Suprapubic skin (tissue), 4 donors: ENCODE measurements at regions not wholly inside any gene's neighbourhood (a gene's known extent, or its start where the extent isn't known, plus 50 kb on each side); places are given as distances from the start of the nearest gene placed in this dataset.
"Not testable (repeated sequence)": the region's sequence is repeated elsewhere in the genome, so short reads cannot be mapped to it uniquely, and the experiment has no call there.

Experiments used
- DNase-seq, 2 donors: peaks; one replicate each; pipeline ENCODE4 v3.0.0-alpha.2; 2019; ENCODE audit warnings: low spot score in 2 of 2
- H3K27ac ChIP-seq: fragments of 200-600 bp; sonication (generic); one replicate; pipeline ENCODE4 v1.5.1; 2019
- H3K27me3 ChIP-seq: fragments of 200-600 bp; sonication (generic); one replicate; pipeline ENCODE4 v1.5.1; 2019
- H3K36me3 ChIP-seq: fragments of 200-600 bp; sonication (generic); one replicate; pipeline ENCODE4 v1.5.1; 2019
- H3K4me1 ChIP-seq: fragments of 200-600 bp; sonication (generic); one replicate; pipeline ENCODE4 v1.5.1; 2019
- H3K4me3 ChIP-seq: fragments of 200-600 bp; sonication (generic); one replicate; pipeline ENCODE4 v1.5.1; 2019; ENCODE audit warnings: mild to moderate bottlenecking
- H3K9me3 ChIP-seq: fragments of 200-600 bp; sonication (generic); one replicate; pipeline ENCODE4 v1.5.1; 2019
- EP300 ChIP-seq: sonication (generic); formaldehyde crosslinking; IDR thresholded peaks from one replicate; pipeline ENCODE4 v1.6.1; 2017; ENCODE audit warnings: antibody characterized with exemption
- POLR2A ChIP-seq, 2 donors: fragments of 450-650 bp; IDR thresholded peaks; one replicate each; pipeline ENCODE4 v1.6.1; 2017; ENCODE audit warnings: antibody characterized with exemption in 2 of 2, mild to moderate bottlenecking in 2 of 2, moderate library complexity in 2 of 2
- POLR2AphosphoS5 ChIP-seq, 3 donors: sonication (generic); formaldehyde crosslinking; IDR thresholded peaks; one replicate each; pipeline ENCODE4 v1.6.1; 2017; ENCODE audit warnings: antibody characterized with exemption in 3 of 3
- WGBS: methylation state at CpG from one replicate; pipeline ENCODE4 v1.1.5; 2018; 5-methylcytosine and 5-hydroxymethylcytosine counted together
- TF ChIP-seq, protein P1 (sequence below), 2 donors: fragments of 200-600 bp in 1 of 2; fragments of 450-650 bp in 1 of 2; sonication (generic) in 1 of 2; IDR thresholded peaks; one replicate each; pipeline ENCODE4 v1.5.1; 2016 to 2019; ENCODE audit warnings: antibody characterized with exemption in 2 of 2, mild to moderate bottlenecking in 1 of 2, moderate library complexity in 1 of 2

DNA sequence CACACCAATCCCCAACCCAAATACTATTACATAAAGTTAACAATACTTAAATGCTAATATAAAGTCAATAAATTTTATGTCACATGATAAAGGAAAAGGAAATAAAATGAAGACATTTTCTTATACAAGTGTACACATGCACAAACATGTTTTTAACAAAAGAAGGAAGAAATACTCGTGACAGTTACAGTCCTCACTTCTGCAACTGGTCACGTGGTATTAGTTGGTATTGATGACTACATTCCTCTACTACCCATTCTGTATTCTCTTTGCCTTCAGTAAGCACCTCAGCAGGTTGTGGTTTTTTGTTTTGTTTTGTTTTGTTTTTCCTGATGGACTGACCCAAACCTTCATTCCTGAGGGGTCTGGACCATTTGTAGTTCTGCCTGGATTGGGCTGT lies 176.9 kb upstream of the CCNH start:
- Histone ChIP-seq H3K27me3 (no peaks in the 10 kb centered on the region), H3K9me3 (no peaks in the 10 kb centered on the region), H3K27ac (no peak overlapping the region), H3K4me3 (no peak overlapping the region), H3K36me3 (no peaks in the 10 kb centered on the region), H3K4me1 (no peaks in the 10 kb centered on the region)
- WGBS = 69% methylated on average over 2 of the region's 2 CpGs
- no peak for DNase-seq
- TF ChIP-seq POLR2A (IDR thresholded peaks at IDR 0.05) = no peak
- TF ChIP-seq POLR2AphosphoS5 (IDR thresholded peaks at IDR 0.05) = no peak
- TF ChIP-seq EP300 = no peak
- TF ChIP-seq, protein P1, sequence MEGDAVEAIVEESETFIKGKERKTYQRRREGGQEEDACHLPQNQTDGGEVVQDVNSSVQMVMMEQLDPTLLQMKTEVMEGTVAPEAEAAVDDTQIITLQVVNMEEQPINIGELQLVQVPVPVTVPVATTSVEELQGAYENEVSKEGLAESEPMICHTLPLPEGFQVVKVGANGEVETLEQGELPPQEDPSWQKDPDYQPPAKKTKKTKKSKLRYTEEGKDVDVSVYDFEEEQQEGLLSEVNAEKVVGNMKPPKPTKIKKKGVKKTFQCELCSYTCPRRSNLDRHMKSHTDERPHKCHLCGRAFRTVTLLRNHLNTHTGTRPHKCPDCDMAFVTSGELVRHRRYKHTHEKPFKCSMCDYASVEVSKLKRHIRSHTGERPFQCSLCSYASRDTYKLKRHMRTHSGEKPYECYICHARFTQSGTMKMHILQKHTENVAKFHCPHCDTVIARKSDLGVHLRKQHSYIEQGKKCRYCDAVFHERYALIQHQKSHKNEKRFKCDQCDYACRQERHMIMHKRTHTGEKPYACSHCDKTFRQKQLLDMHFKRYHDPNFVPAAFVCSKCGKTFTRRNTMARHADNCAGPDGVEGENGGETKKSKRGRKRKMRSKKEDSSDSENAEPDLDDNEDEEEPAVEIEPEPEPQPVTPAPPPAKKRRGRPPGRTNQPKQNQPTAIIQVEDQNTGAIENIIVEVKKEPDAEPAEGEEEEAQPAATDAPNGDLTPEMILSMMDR (IDR thresholded peaks at IDR 0.05) = no peak

GRCh38 chr5:87588316-87588715 lies 175.6 kb upstream of the CCNH start:
- peaks cover 5% of the 10 kb centered on the region for H3K9me3 ChIP-seq
- WGBS = 66% methylated on average over 4 of the region's 4 CpGs
- H3K4me3 ChIP-seq = no peak overlapping the region
- no peak overlapping the region for H3K27ac ChIP-seq
- no peaks in the 10 kb centered on the region for H3K36me3 ChIP-seq
- no peak for TF ChIP-seq EP300
- no peak for TF ChIP-seq POLR2A (IDR thresholded peaks at IDR 0.05)
- TF ChIP-seq, protein P1 (IDR thresholded peaks at IDR 0.05) = no peak
- TF ChIP-seq POLR2AphosphoS5 (IDR thresholded peaks at IDR 0.05) = no peak
- H3K27me3 ChIP-seq = no peaks in the 10 kb centered on the region
- no peaks in the 10 kb centered on the region for H3K4me1 ChIP-seq
- no peak for DNase-seq

DNA sequence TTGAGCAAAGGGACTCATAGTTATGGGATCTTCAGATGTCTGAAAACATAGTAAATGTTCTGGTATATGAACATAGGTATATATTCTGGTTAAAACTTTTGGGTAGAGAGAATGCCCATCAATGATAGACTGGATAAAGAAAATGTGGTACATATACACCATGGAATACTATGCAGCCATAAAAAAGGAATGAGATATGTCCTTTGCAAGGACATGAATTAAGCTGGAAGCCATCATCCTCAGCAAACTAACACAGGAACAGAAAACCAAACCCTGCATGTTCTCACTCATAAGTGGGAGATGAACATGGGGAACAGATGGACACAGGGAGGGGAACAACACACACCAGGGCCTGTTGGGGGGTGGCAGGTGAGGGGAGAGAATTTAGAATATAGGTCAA lies 171.0 kb upstream of the CCNH start:
- not testable (repeated sequence) for H3K27ac ChIP-seq, H3K9me3 ChIP-seq, H3K36me3 ChIP-seq, H3K4me1 ChIP-seq, DNase-seq, H3K27me3 ChIP-seq, H3K4me3 ChIP-seq

DNA sequence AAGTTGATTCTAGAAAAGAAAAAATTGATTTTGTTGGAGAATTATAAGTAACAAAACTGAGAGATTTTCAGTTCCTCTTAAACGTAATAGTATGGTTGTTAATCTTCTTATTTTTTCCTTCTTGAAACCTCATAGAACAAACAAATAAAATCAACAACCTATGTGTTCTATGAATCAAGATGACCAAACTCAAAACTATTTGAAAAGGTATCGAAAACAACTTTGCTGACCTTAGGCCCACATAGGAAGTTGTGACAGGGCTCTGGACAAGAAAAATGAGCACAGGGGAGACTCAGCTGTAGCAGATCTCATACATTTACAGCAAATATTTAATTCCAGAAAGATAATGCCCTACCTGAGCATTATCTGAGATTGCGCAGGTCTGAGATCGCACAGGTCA lies 169.4 kb upstream of the CCNH start:
- DNase-seq = no peak
- no peaks in the 10 kb centered on the region for H3K27me3 ChIP-seq
- no peak overlapping the region for H3K27ac ChIP-seq
- peaks cover 8% of the 10 kb centered on the region for H3K9me3 ChIP-seq
- no peaks in the 10 kb centered on the region for H3K36me3 ChIP-seq
- no peaks in the 10 kb centered on the region for H3K4me1 ChIP-seq
- 92% methylated on average over 4 of the region's 4 CpGs for WGBS
- no peak overlapping the region for H3K4me3 ChIP-seq
- TF ChIP-seq, protein P1 (IDR thresholded peaks at IDR 0.05) = no peak
- no peak for TF ChIP-seq POLR2AphosphoS5 (IDR thresholded peaks at IDR 0.05)
- TF ChIP-seq EP300 = no peak
- TF ChIP-seq POLR2A (IDR thresholded peaks at IDR 0.05) = no peak

GRCh38 chr5:87581661-87582060 lies 168.9 kb upstream of the CCNH start:
- WGBS = 90% methylated on average over 1 of the region's 1 CpG

DNA sequence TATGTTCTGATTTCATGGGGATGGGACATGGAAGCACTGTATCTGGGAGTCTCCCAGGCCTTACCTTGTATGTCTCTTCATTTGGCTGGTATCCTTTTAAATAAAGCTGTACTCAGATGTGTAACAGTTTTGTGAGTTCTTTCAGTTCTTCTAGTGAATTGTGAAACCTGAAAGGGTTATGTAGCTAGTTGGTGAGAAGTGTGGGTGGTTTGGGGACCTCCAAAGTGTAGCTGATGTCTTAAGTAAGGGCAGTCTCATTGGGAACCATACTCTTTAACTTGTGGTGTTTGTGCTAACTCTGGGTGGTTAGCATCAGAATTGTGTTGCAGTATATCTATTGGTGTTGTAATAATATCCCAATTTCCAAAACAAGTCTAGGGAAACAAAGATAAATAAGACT lies 166.9 kb upstream of the CCNH start:
- no peaks in the 10 kb centered on the region for H3K36me3 ChIP-seq
- no peak for TF ChIP-seq POLR2AphosphoS5 (IDR thresholded peaks at IDR 0.05)
- TF ChIP-seq EP300 = no peak
- no peak for TF ChIP-seq POLR2A (IDR thresholded peaks at IDR 0.05)
- TF ChIP-seq, protein P1 (IDR thresholded peaks at IDR 0.05) = no peak
- no peak overlapping the region for H3K27ac ChIP-seq
- H3K4me1 ChIP-seq = no peaks in the 10 kb centered on the region
- peaks cover 8% of the 10 kb centered on the region for H3K9me3 ChIP-seq
- no peak overlapping the region for H3K4me3 ChIP-seq
- no peak for DNase-seq
- no peaks in the 10 kb centered on the region for H3K27me3 ChIP-seq

More at GRCh38 chr5:87581661-87582060, 168.9 kb upstream of the CCNH start:
- Histone ChIP-seq H3K9me3 (peaks cover 8% of the 10 kb centered on the region), H3K4me3 (no peak overlapping the region), H3K4me1 (no peaks in the 10 kb centered on the region), H3K27ac (no peak overlapping the region), H3K36me3 (no peaks in the 10 kb centered on the region), H3K27me3 (no peaks in the 10 kb centered on the region)
- TF ChIP-seq, protein P1 (IDR thresholded peaks at IDR 0.05) = no peak
- TF ChIP-seq POLR2AphosphoS5 (IDR thresholded peaks at IDR 0.05) = no peak
- TF ChIP-seq POLR2A (IDR thresholded peaks at IDR 0.05) = no peak
- no peak for TF ChIP-seq EP300
- no peak for DNase-seq
